HUES6 (cell line): ENCODE measurements at regions not wholly inside any gene's neighbourhood (a gene's known extent, or its start where the extent isn't known, plus 50 kb on each side); places are given as distances from the start of the nearest gene placed in this dataset.
"Not testable (repeated sequence)": the region's sequence is repeated elsewhere in the genome, so short reads cannot be mapped to it uniquely, and the experiment has no call there.

ENCODE experiments used
- H3K27ac ChIP-seq: 2 replicates; pipeline ENCODE4 v1.7.0; 2013; ENCODE audit warnings: low read depth, mild to moderate bottlenecking, low read length, inconsistent platforms
- H3K27me3 ChIP-seq: 2 replicates; pipeline ENCODE4 v1.6.1; 2013; ENCODE audit warnings: low read length; ENCODE audit not compliant: control insufficient read depth, insufficient read depth
- H3K36me3 ChIP-seq: 2 replicates; pipeline ENCODE4 v1.6.1; 2013; ENCODE audit warnings: low read length; ENCODE audit not compliant: control insufficient read depth, insufficient read depth
- H3K4me1 ChIP-seq: 2 replicates; pipeline ENCODE4 v1.6.1; 2013; ENCODE audit warnings: low read length; ENCODE audit not compliant: control insufficient read depth, insufficient read depth
- H3K4me3 ChIP-seq: 2 replicates; pipeline ENCODE4 v1.5.1; 2013; ENCODE audit warnings: low read depth, low read length
- H3K9ac ChIP-seq: one replicate; pipeline ENCODE4 v1.6.1; 2013; ENCODE audit warnings: mild to moderate bottlenecking, low read length
- H3K9me3 ChIP-seq: 2 replicates; pipeline ENCODE4 v1.6.1; 2013; ENCODE audit warnings: low read depth, low read length; ENCODE audit not compliant: control insufficient read depth, insufficient read depth

GRCh38 chr6:169406804-169407203, 153.2 kb upstream of the THBS2 start:
- Histone ChIP-seq H3K27ac (no peak overlapping the region), H3K36me3 (no peaks in the 10 kb centered on the region), H3K27me3 (no peaks in the 10 kb centered on the region), H3K4me1 (no peaks in the 10 kb centered on the region), H3K4me3 (no peak overlapping the region), H3K9me3 (peaks cover 23% of the 10 kb centered on the region), H3K9ac (no peak overlapping the region)

- H3K36me3 ChIP-seq: no peaks in the 10 kb centered on the region
- H3K4me3 ChIP-seq: no peak overlapping the region
- peaks cover 23% of the 10 kb centered on the region for H3K9me3 ChIP-seq
- no peaks in the 10 kb centered on the region for H3K27me3 ChIP-seq
- H3K27ac ChIP-seq: no peak overlapping the region
- no peak overlapping the region for H3K9ac ChIP-seq
- no peaks in the 10 kb centered on the region for H3K4me1 ChIP-seq
Observed at GRCh38 chr6:169406034-169406433, 152.4 kb upstream of the THBS2 start.

- Histone ChIP-seq H3K27me3 (no peaks in the 10 kb centered on the region), H3K4me3 (no peak overlapping the region), H3K4me1 (no peaks in the 10 kb centered on the region), H3K9me3 (peaks cover 13% of the 10 kb centered on the region), H3K27ac (no peak overlapping the region), H3K36me3 (no peaks in the 10 kb centered on the region), H3K9ac (no peak overlapping the region)
Observed at GRCh38 chr6:169404828-169405227, 151.2 kb upstream of the THBS2 start.

- H3K9me3 ChIP-seq: peaks cover 11% of the 10 kb centered on the region
- H3K27ac ChIP-seq: no peak overlapping the region
Observed at GRCh38 chr6:169398342-169399105, 144.9 kb upstream of the THBS2 start.

GRCh38 chr6:169397684-169398083, 144.0 kb upstream of the THBS2 start:
- H3K9me3 ChIP-seq: peaks cover 18% of the 10 kb centered on the region
- no peaks in the 10 kb centered on the region for H3K27me3 ChIP-seq
- H3K9ac ChIP-seq: no peak overlapping the region
- no peaks in the 10 kb centered on the region for H3K4me1 ChIP-seq
- H3K27ac ChIP-seq: no peak overlapping the region
- H3K36me3 ChIP-seq: no peaks in the 10 kb centered on the region
- H3K4me3 ChIP-seq: no peak overlapping the region

More at GRCh38 chr6:169398342-169399105, 144.9 kb upstream of the THBS2 start:
- Histone ChIP-seq H3K36me3 (no peaks in the 10 kb centered on the region), H3K27me3 (no peaks in the 10 kb centered on the region), H3K4me1 (no peaks in the 10 kb centered on the region), H3K9ac (no peak overlapping the region), H3K4me3 (no peak overlapping the region)

- H3K4me1 ChIP-seq: no peaks in the 10 kb centered on the region
- H3K9ac ChIP-seq: no peak overlapping the region
- H3K36me3 ChIP-seq: no peaks in the 10 kb centered on the region
- no peaks in the 10 kb centered on the region for H3K27me3 ChIP-seq
- H3K4me3 ChIP-seq: no peak overlapping the region
- no peak overlapping the region for H3K27ac ChIP-seq
- peaks cover 27% of the 10 kb centered on the region for H3K9me3 ChIP-seq
Observed at GRCh38 chr6:169396554-169397163, 143.0 kb upstream of the THBS2 start.

- H3K9me3 ChIP-seq: peaks cover 33% of the 10 kb centered on the region
- H3K9ac ChIP-seq, H3K36me3 ChIP-seq, H3K4me1 ChIP-seq, H3K4me3 ChIP-seq, H3K27me3 ChIP-seq, H3K27ac ChIP-seq: not testable (repeated sequence)
Observed at GRCh38 chr6:169396009-169396539, 142.4 kb upstream of the THBS2 start.

- Histone ChIP-seq H3K9ac (no peak overlapping the region), H3K27ac (no peak overlapping the region), H3K36me3 (no peaks in the 10 kb centered on the region), H3K4me1 (no peaks in the 10 kb centered on the region), H3K9me3 (peaks cover 40% of the 10 kb centered on the region), H3K27me3 (no peaks in the 10 kb centered on the region), H3K4me3 (no peak overlapping the region)
Observed at GRCh38 chr6:169395080-169395805, 141.6 kb upstream of the THBS2 start.

GRCh38 chr6:169393753-169394152, 140.1 kb upstream of the THBS2 start:
- H3K36me3 ChIP-seq: no peaks in the 10 kb centered on the region
- peaks cover 50% of the 10 kb centered on the region for H3K9me3 ChIP-seq

GRCh38 chr6:169391473-169392071, 137.9 kb upstream of the THBS2 start:
- no peak overlapping the region for H3K9ac ChIP-seq
- H3K4me3 ChIP-seq: no peak overlapping the region
- H3K27me3 ChIP-seq: no peaks in the 10 kb centered on the region
- H3K27ac ChIP-seq: no peak overlapping the region
- peaks cover 52% of the 10 kb centered on the region for H3K9me3 ChIP-seq
- no peaks in the 10 kb centered on the region for H3K36me3 ChIP-seq
- peaks cover 3% of the 10 kb centered on the region; the same call in 1 of the 2 replicates for H3K4me1 ChIP-seq

More at GRCh38 chr6:169393753-169394152, 140.1 kb upstream of the THBS2 start:
- Histone ChIP-seq H3K4me1 (no peaks in the 10 kb centered on the region), H3K27ac (no peak overlapping the region), H3K4me3 (no peak overlapping the region), H3K9ac (no peak overlapping the region), H3K27me3 (no peaks in the 10 kb centered on the region)
